GM18499 (cell line): ENCODE measurements at regions not wholly inside any gene's neighbourhood (a gene's known extent, or its start where the extent isn't known, plus 50 kb on each side); places are given as distances from the start of the nearest gene placed in this dataset.

ENCODE experiments used
- ATAC-seq: cut with Tn5 transposase; IDR thresholded peaks from one replicate; pipeline ENCODE4 v1.9.1; 2021; ENCODE audit warnings: moderate number of reproducible peaks; ENCODE audit not compliant: insufficient read depth, unreplicated experiment

- no peak for ATAC-seq
Measured at GRCh38 chr15:62431008-62431797, 266.1 kb upstream of the C2CD4B start.

DNA sequence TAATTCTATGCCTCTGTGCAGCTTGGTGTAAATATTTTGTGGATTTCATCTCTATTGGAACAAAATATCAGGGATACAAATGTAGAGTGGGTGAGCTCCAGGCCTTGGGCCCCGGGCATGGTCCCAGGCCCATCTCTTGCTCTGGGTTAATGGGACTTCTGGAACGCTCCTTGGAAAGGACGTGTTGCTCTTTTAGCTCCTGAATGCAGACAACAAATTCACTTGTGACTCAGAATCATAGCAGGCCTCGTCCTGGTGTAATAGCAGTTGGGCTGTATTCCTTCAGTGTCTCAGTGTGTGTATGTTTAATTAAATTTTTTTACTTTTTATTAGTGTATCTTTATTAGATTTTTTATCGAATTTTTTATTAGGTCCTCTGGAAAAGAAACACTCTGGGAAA is 266.7 kb upstream of the C2CD4B start:
- ATAC-seq: no peak

- no peak for ATAC-seq
Measured at GRCh38 chr15:62432702-62433398, 267.8 kb upstream of the C2CD4B start.

- ATAC-seq: no peak
Measured at GRCh38 chr15:62436235-62436634, 271.1 kb upstream of the C2CD4B start.

- ATAC-seq: no peak
Measured at GRCh38 chr15:62437753-62438152, 272.7 kb upstream of the C2CD4B start.

DNA sequence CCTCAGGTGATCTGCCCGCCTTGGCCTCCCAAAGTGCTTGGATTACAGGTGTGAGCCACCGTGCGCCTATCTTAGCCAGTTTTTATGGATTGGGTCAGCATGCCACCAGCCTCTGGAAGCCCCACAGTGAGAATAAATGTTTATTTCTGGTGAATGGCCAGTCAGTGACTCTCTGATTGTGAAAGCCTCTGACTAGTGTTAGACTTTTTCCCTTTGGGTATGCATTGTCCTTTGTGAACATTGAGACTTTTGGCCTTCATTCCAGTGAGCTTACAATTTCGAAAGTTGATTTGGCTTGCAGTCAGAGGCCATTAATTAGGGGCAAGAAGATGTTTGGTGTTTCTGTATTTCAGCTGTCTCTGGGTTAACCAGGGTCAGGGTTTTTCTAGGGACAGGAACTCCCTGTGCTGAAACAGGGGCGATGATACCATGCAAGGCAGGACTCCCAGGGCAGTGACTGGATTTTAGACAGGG is 274.5 kb upstream of the C2CD4B start:
- ATAC-seq: no peak

DNA sequence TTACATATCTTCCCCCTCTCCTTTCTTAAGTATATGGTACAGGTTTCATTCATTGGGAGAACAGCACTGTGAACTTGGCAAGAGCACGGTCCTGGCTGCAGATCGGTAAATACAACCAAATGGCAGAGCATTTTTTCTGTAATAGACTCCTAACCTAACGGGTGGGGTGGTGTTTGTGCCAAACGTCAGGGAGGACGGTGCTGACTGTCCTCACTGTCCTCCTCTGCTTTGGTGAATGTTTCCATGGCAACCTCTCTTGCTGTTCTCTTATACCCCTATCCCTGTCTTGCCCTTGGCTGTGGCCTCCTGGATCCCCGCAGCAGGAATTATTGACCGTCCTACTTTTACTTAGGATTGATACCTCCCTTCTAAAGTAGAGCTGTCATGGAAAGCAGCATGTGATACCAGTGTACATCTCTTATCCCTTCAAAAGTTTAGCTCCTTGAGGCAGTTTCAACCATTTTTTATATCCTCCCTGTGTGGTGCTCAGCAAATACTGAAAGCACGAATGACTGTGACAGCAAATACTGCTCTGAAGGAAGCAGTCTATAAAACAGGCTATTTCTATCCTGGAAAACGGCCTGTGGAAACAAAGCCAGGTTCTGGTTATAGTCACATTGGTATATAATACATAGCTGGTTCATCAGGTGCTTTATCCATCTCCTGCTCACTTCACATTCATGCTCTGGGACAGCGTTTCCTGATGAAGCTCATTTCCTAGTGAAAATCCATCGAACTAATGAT is 275.4 kb upstream of the C2CD4B start:
- no peak for ATAC-seq

GRCh38 chr15:62444104-62445022 is 279.3 kb upstream of the C2CD4B start:
- ATAC-seq: no peak

- no peak for ATAC-seq
Measured at GRCh38 chr15:62445244-62445643, 280.2 kb upstream of the C2CD4B start.

DNA sequence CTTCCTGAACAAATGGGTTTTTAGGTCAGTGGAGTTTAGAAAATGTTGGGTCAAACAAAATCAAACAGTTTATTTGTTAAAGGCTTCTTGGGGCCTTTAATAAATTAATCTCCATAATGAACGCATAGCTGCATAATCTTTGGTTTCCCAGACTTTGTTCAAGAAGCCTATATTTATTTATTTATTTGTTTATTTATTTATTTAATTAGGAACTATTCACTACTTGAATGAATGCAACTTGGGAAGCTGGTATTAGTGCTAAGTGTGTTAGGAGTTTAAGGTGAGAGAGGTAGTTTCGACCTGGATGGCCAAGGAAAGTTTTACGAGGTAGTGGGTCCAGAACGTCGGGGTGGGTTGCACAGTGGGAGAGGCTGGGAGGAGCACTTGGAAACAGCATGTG is 281.9 kb upstream of the C2CD4B start:
- ATAC-seq: no peak

DNA sequence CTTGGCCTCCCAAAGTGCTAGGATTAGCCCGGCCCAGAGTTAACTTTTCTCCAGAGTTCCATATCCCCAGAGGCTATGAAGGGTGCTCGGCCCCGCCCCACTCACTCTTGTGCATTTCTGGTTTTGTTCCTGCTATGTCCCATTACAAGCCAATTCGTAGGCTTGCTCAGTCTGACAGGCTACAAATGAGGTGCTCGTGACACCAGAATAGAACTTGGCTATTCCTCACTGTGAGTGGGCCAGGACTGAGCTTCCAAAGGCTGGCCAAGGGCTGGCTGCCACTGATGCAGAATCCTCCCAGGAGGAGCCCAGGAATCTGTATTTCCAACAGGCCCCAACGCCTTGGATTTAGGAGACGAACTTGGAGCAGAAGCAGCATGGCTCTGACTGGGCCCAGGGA is 282.7 kb upstream of the C2CD4B start:
- no peak for ATAC-seq

DNA sequence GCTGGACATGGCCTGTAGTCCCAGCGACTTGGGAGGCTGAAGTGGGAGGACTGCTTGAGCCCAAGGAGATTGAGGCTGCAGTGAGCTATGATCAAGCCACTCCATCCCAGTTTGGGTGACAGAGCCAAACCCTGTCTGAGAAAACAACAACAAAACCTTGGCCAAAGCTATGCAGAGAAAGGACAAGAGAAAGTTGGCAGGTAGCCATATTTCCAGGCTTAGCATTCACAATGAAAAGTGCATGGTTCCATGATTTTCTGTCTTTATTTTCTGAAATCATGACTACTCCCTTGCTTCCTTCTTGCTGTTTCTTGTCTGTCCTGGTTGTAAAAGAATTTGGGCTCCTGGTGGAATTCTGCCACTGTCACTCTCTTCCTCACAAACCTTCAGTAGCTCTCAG is 284.6 kb upstream of the C2CD4B start:
- ATAC-seq: no peak

DNA sequence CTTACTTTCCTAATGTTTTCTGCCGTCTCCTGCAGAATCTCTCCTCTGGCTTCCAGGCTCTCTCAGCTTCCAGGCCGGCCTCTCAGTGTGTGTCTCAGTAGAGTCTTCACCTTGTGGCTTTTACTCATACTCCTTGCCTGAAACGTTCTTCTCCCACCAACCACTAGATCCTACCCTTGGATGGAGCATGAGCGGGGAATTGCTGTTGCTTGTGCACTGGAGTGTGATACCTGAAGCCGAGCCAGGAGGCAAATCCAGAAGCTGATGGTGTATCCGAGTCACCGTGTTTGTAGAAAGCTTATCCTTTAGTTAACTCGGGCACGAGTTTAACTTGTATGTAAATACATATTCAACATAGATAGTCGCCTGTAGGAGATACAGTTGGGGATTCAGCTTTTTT is 285.0 kb upstream of the C2CD4B start:
- no peak for ATAC-seq

DNA sequence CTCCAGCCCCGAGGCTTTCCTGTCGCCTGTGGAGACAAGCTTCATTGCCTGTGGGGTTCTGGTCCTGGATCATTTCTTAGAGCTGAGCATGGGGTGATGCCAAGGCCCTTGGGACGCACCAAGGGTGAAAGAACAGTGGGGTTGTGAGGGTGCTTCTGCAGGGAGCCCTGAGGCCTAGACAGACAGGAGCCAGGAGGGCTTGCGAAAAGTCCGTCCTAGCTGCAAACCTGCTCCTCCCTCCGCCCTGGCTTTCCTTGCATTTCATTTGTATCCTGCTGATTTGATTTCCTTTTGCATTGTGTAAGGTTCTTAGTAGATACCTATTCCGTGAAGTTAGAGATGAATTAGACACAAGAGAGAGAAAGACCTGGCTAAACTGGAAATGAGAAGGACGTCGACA is 286.9 kb upstream of the C2CD4B start:
- ATAC-seq: no peak

DNA sequence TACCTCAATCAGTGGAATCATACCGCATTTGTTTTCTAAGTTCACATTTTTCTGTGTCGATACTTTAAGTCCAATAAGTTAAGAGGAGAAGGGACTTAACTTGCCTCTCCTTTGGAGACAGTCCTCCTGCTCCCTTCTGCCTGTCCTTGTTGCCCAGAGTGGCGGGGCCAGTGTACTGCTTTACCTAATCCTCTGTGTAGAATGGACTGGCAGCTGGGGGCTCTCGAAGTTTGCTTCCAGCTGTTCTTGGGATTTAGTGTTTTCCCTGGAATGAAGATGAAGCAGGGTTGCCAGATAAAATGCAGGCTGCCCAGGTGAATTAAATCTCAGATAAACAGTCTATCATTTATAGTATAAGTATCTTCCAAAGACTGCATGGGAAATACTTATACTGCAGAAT is 287.6 kb upstream of the C2CD4B start:
- ATAC-seq: no peak

DNA sequence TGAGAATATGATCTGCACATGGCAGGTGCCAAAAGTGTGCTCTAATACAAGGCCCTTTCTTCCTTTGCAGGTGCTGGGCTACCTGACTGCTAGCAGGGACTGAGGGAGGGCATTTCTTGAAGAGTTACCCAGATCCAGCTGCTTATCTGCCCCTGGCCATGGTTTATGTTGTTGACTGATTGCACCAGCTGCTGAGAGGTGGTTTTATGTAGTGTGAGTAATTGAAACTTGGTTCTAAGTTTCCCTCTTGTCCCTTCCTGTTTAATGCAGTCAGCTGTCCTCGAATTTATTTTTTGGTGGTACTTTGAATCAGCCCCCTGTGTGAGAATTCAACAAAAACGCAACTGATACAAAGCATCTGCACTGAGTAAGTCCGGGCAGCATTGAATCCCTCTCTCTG is 288.3 kb upstream of the C2CD4B start:
- ATAC-seq: no peak

DNA sequence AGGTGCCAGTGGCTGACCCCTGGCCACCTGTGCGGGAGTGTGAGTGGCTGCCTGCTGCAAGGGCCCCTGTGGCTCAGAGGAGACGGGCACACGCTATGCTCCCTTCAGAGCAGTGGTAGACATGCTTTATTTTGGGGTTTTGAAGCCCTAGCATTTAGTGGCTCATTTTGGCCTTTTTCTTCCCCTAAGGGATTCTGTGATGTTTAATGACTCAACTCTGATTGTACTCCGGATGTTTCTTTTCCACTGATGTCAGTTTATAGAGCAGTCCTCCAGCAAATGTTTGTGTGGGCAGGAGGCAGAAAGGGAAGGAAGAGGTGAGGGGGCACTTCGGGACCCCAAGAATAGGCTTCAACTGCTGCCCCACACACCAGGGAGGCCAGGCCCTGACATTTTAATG is 288.9 kb upstream of the C2CD4B start:
- no peak for ATAC-seq

GRCh38 chr15:62454567-62455172 is 289.6 kb upstream of the C2CD4B start:
- ATAC-seq: no peak

- no peak for ATAC-seq
Measured at GRCh38 chr15:62455441-62455921, 290.4 kb upstream of the C2CD4B start.
